K562 (cell line): ENCODE measurements at regions not wholly inside any gene's neighbourhood (a gene's known extent, or its start where the extent isn't known, plus 50 kb on each side); places are given as distances from the start of the nearest gene placed in this dataset.

ENCODE experiments used
- ATAC-seq: fragments of 200-7000 bp; cut with Tn5 transposase; 3 replicates; pipeline ENCODE4 v1.9.1; 2020; ENCODE audit warnings: moderate library complexity
- BruUV-seq: library from RNA; stranded (reverse); fragments of 400-500 nt; replicated peaks from 2 replicates; lab custom pipeline; 2021; lab: Mats Ljungman, UMichigan
- CTCF ChIA-PET: fragments of 300-600 bp; formaldehyde crosslinking; extraction: SDS; loops from one replicate; lab custom pipeline; 2021; ENCODE audit warnings: low intra/inter-chr PET ratio; lab: Yijun Ruan, JAX
- POLR2A ChIA-PET: fragments of 300-600, 350-650 bp; sonication (Branson Sonifier 250); formaldehyde crosslinking; extraction: SDS; loops from one replicate; lab custom pipeline; 2021; ENCODE audit warnings: antibody characterized with exemption, inconsistent platforms; lab: Yijun Ruan, JAX
- DNase-seq, 4 experiments: peaks; one replicate each; pipeline versions ENCODE4 v3.0.0 to v3.0.0-alpha.2; 2011 to 2018; ENCODE audit warnings: low spot score in 3 of 4, mixed read lengths in 3 of 4; ENCODE audit errors: extremely low read depth in 1 of 4
- FAIRE-seq: peaks from 2 replicates; lab custom pipeline; 2011; peaks lifted over from hg19 to GRCh38; lab: Jason Lieb, UNC
- H2AFZ ChIP-seq: 2 replicates; pipeline ENCODE4 v1.6.0; 2011; ENCODE audit warnings: low read depth, low read length, control low read depth, inconsistent platforms
- H3K27ac ChIP-seq: fragments of 200-600 bp; 3 replicates; pipeline ENCODE4 v1.8.0; 2011; ENCODE audit warnings: low read depth, mild to moderate bottlenecking, control low read depth, inconsistent platforms, low read length, moderate library complexity, mixed read lengths; ENCODE audit errors: extremely low read depth
- H3K27me3 ChIP-seq, 2 experiments: fragments of 300-600 bp in 1 of 2; 2 replicates in 1 of 2; 3 replicates in 1 of 2; pipeline versions ENCODE4 v1.6.0 to v1.8.0; 2011; ENCODE audit warnings: inconsistent platforms in 2 of 2, low read length in 2 of 2, mild to moderate bottlenecking in 1 of 2, mixed read lengths in 1 of 2, moderate library complexity in 1 of 2; ENCODE audit not compliant: control insufficient read depth in 2 of 2, insufficient read depth in 2 of 2
- H3K36me3 ChIP-seq: fragments of 300-600 bp; 3 replicates; pipeline ENCODE4 v1.8.0; 2011; ENCODE audit warnings: mild to moderate bottlenecking, low read length, inconsistent platforms; ENCODE audit not compliant: control insufficient read depth, insufficient read depth
- H3K4me1 ChIP-seq, 2 experiments: fragments of 200-600 bp in 1 of 2; replicated peaks in 1 of 2; 2 replicates in 1 of 2; 3 replicates in 1 of 2; pipeline versions ENCODE4 v1.5.1 to v1.8.0; 2011; ENCODE audit warnings: inconsistent platforms in 2 of 2, low read length in 2 of 2, mild to moderate bottlenecking in 1 of 2, mixed read lengths in 1 of 2, moderate library complexity in 1 of 2; ENCODE audit not compliant: control insufficient read depth in 2 of 2, insufficient read depth in 2 of 2
- H3K4me2 ChIP-seq: 2 replicates; pipeline ENCODE4 v1.6.1; 2011; ENCODE audit warnings: low read length, control low read depth, inconsistent platforms, mixed read lengths; ENCODE audit not compliant: insufficient read depth
- H3K4me3 ChIP-seq: fragments of 200-600 bp; sonication (generic), shearing (Covaris generic); 2 replicates; pipeline ENCODE4 v1.5.1; 2016; ENCODE audit warnings: control low read depth, inconsistent platforms
- H3K79me2 ChIP-seq: fragments of 200-600 bp; 3 replicates; pipeline ENCODE4 v1.8.0; 2011; ENCODE audit warnings: low read length, inconsistent platforms; ENCODE audit not compliant: control insufficient read depth, insufficient read depth
- H3K9ac ChIP-seq, 2 experiments: 2 replicates each; pipeline versions ENCODE4 v1.6.0 to v1.6.1; 2011; ENCODE audit warnings: low read depth in 2 of 2, low read length in 2 of 2, control low read depth in 1 of 2, inconsistent platforms in 1 of 2, mild to moderate bottlenecking in 1 of 2, mixed read lengths in 1 of 2; ENCODE audit not compliant: insufficient read depth in 1 of 2
- H3K9me1 ChIP-seq: one replicate; pipeline ENCODE4 v1.6.0; 2011; ENCODE audit warnings: inconsistent platforms, mild to moderate bottlenecking, low read length, moderate library complexity; ENCODE audit not compliant: control insufficient read depth, insufficient read depth
- H3K9me3 ChIP-seq: replicated peaks from 2 replicates; pipeline ENCODE4 v1.5.1; 2011; ENCODE audit warnings: low read depth, low read length, inconsistent platforms; ENCODE audit not compliant: control insufficient read depth, insufficient read depth
- H4K20me1 ChIP-seq: replicated peaks from 2 replicates; pipeline ENCODE4 v1.6.1; 2011; ENCODE audit warnings: low read length, inconsistent platforms, mixed read lengths; ENCODE audit not compliant: control insufficient read depth, insufficient read depth
- CSDE1 ChIP-seq, 2 experiments: fragments of 450-650 bp; IDR thresholded peaks; 2 replicates each; pipeline ENCODE4 v1.6.1; 2016; ENCODE audit warnings: mild to moderate bottlenecking in 1 of 2
- CXXC5 ChIP-seq: fragments of 250-450 bp; sonication (Bioruptor Pico); IDR thresholded peaks from 2 replicates; pipeline ENCODE4 v1.8.0; 2022; ENCODE audit warnings: inconsistent platforms, mild to moderate bottlenecking, moderate library complexity
- DDX20 ChIP-seq: fragments of 450-650 bp; IDR thresholded peaks from 2 replicates; pipeline ENCODE4 v1.6.1; 2016; ENCODE audit warnings: missing genetic modification characterization, low read depth, mild to moderate bottlenecking, missing compliant biosample characterization, moderate library complexity
- DMBX1 ChIP-seq: fragments of 250-450 bp; sonication (Bioruptor Pico); IDR thresholded peaks from 2 replicates; pipeline ENCODE4 v1.8.0; 2022; ENCODE audit warnings: inconsistent platforms, mild to moderate bottlenecking, moderate library complexity, borderline replicate concordance
- FOXO4 ChIP-seq: fragments of 450-650 bp; formaldehyde crosslinking; IDR thresholded peaks from 2 replicates; pipeline ENCODE4 v1.4.0; 2020; ENCODE audit warnings: mild to moderate bottlenecking, moderate library complexity
- GATAD2A ChIP-seq: fragments of 450-650 bp; IDR thresholded peaks from 2 replicates; pipeline ENCODE4 v1.6.1; 2017
- HIVEP1 ChIP-seq: fragments of 250-450 bp; sonication (Bioruptor Pico); IDR thresholded peaks from 2 replicates; pipeline ENCODE4 v1.4.0; 2020; ENCODE audit warnings: mild to moderate bottlenecking
- NFE2L1 ChIP-seq: fragments of 450-650 bp; IDR thresholded peaks from 2 replicates; pipeline ENCODE4 v1.6.1; 2016; ENCODE audit warnings: missing genetic modification characterization, low read depth, mild to moderate bottlenecking, missing compliant biosample characterization, moderate library complexity, borderline replicate concordance
- PTTG1 ChIP-seq: fragments of 450-650 bp; IDR thresholded peaks from 2 replicates; pipeline ENCODE4 v1.6.1; 2016; ENCODE audit warnings: low read depth, mild to moderate bottlenecking, missing genetic modification characterization, missing compliant biosample characterization
- PURB ChIP-seq: sonication (generic); formaldehyde crosslinking; IDR thresholded peaks from 2 replicates; pipeline ENCODE4 v1.9.0; 2021; ENCODE audit warnings: low read depth, mild to moderate bottlenecking, missing genetic modification reagents
- SMAD4 ChIP-seq: fragments of 250-450 bp; sonication (Bioruptor Pico); conservative IDR thresholded peaks from 2 replicates; pipeline ENCODE4 v1.8.0; 2021; ENCODE audit warnings: inconsistent platforms, mild to moderate bottlenecking, moderate library complexity
- TCFL5 ChIP-seq: fragments of 250-450 bp; sonication (Bioruptor Pico); conservative IDR thresholded peaks from 2 replicates; pipeline ENCODE4 v1.6.1; 2021; ENCODE audit warnings: mild to moderate bottlenecking, moderate library complexity, matching md5 sums
- TEAD1 ChIP-seq, 2 experiments: fragments of 450-650 bp in 1 of 2; sonication (generic) in 1 of 2; formaldehyde crosslinking; IDR thresholded peaks; 2 replicates each; pipeline versions ENCODE4 v1.4.0 to v1.8.0; 2020 to 2022; ENCODE audit warnings: mild to moderate bottlenecking in 2 of 2, missing genetic modification reagents in 1 of 2
- TFAM ChIP-seq: fragments of 250-450 bp; sonication (Bioruptor Pico); conservative IDR thresholded peaks from 2 replicates; pipeline ENCODE4 v1.5.0; 2021; ENCODE audit warnings: mild to moderate bottlenecking, moderate library complexity
- YBX1 ChIP-seq: fragments of 450-650 bp; IDR thresholded peaks from 2 replicates; pipeline ENCODE4 v1.7.1; 2016; ENCODE audit warnings: mild to moderate bottlenecking
- ZNF23 ChIP-seq: fragments of 250-450 bp; sonication (Bioruptor Pico); IDR thresholded peaks from 2 replicates; pipeline ENCODE4 v1.4.0; 2020; ENCODE audit warnings: mild to moderate bottlenecking
- ZNF274 ChIP-seq: IDR thresholded peaks from 2 replicates; pipeline ENCODE4 v1.6.1; 2011; ENCODE audit warnings: low read depth, mild to moderate bottlenecking, low read length, moderate library complexity, borderline replicate concordance
- ZNF444 ChIP-seq: fragments of 250-450 bp; sonication (Bioruptor Pico); IDR thresholded peaks from 2 replicates; pipeline ENCODE4 v1.4.0; 2020; ENCODE audit warnings: mild to moderate bottlenecking, moderate library complexity
- ZNF449 ChIP-seq: fragments of 250-450 bp; sonication (Bioruptor Pico); IDR thresholded peaks from 2 replicates; pipeline ENCODE4 v1.8.0; 2022; ENCODE audit warnings: moderate library complexity, mild to moderate bottlenecking, inconsistent platforms
- ZNF696 ChIP-seq: fragments of 250-450 bp; sonication (Bioruptor Pico); conservative IDR thresholded peaks from 2 replicates; pipeline ENCODE4 v1.4.0; 2020; ENCODE audit warnings: mild to moderate bottlenecking, moderate library complexity
- WGBS: fragments of 100-300 bp; shearing (Covaris generic); methylation state at CpG from one replicate; pipeline ENCODE4 v1.1.6; 2016; ENCODE audit warnings: low coverage, mixed read lengths; ENCODE audit not compliant: insufficient coverage; ENCODE audit errors: missing lambda C conversion rate; 5-methylcytosine and 5-hydroxymethylcytosine counted together
- in situ Hi-C: fragments of 300-500 bp; cut with MboI; formaldehyde crosslinking; loops from 4 replicates; pipeline ENCODE4 v1.15.0; 2018; ENCODE audit warnings: inconsistent platforms, mixed read lengths
- intact Hi-C: fragments of 100-400 bp; cut with micrococcal nuclease; formaldehyde crosslinking; loops from 2 replicates; pipeline ENCODE4 v1.14.2; 2022
- TF ChIP-seq, protein P1 (sequence below): fragments of 450-650 bp; formaldehyde crosslinking; IDR thresholded peaks from 2 replicates; pipeline ENCODE4 v1.4.0; 2020; ENCODE audit warnings: mild to moderate bottlenecking, moderate library complexity

- CTCF ChIA-PET, result no interaction called here
- intact Hi-C loops, result no loop called here
- H4K20me1 ChIP-seq, result no peaks in the 10 kb centered on the region
- H3K4me3 ChIP-seq, result no peak overlapping the region
- H3K36me3 ChIP-seq, result peaks cover 7% of the 10 kb centered on the region; the same call in 1 of the 3 replicates
- DNase-seq (no peak), FAIRE-seq (no peak), ATAC-seq (no peak)
- 11% methylated on average over 1 of the region's 1 CpG for WGBS
- H3K27ac ChIP-seq, result no peak overlapping the region
- no peaks in the 10 kb centered on the region for H3K79me2 ChIP-seq
- H3K9me1 ChIP-seq, result no peaks in the 10 kb centered on the region
- H2AFZ ChIP-seq, result no peak overlapping the region
- H3K9ac ChIP-seq, result no peak overlapping the region
- no peaks in the 10 kb centered on the region for H3K27me3 ChIP-seq
- in situ Hi-C loops, result no loop called here
- BruUV-seq, result no TSS peak
- H3K9me3 ChIP-seq, result no peaks in the 10 kb centered on the region; the same call in 1 of the 2 replicates
- H3K4me2 ChIP-seq, result no peak overlapping the region
- POLR2A ChIA-PET, result interaction anchor here (2.1 kb wide), 1 partner anchor 18 kb away, joined by 5 read pairs; no protein-coding TSS in a partner anchor
- H3K4me1 ChIP-seq, result peaks cover 0 to 8% of the 10 kb centered on the region in 2 experiments; a peak in 3 of 5 replicates
- TF ChIP-seq ZNF23, result no peak
- no peak for TF ChIP-seq YBX1
- TF ChIP-seq, protein P1, sequence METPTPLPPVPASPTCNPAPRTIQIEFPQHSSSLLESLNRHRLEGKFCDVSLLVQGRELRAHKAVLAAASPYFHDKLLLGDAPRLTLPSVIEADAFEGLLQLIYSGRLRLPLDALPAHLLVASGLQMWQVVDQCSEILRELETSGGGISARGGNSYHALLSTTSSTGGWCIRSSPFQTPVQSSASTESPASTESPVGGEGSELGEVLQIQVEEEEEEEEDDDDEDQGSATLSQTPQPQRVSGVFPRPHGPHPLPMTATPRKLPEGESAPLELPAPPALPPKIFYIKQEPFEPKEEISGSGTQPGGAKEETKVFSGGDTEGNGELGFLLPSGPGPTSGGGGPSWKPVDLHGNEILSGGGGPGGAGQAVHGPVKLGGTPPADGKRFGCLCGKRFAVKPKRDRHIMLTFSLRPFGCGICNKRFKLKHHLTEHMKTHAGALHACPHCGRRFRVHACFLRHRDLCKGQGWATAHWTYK (CRISPR knock-in tag), result 0 out of 2 replicates have a peak, but pooled peaks have one; percentile 45
- peak; percentile 71 for TF ChIP-seq ZNF449 (CRISPR knock-in tag)
- no peak for TF ChIP-seq CSDE1 (IDR thresholded peaks at IDR 0.05)
- peak; percentile 44 for TF ChIP-seq CXXC5 (CRISPR knock-in tag)
- TF ChIP-seq TCFL5 (CRISPR knock-in tag), result peak; percentile 85
- no peak for TF ChIP-seq PURB (CRISPR knock-in tag)
- TF ChIP-seq ZNF274, result no peak
- TF ChIP-seq DMBX1 (CRISPR knock-in tag), result peak; percentile 86
- TF ChIP-seq ZNF696 (CRISPR knock-in tag), result no peak
- peak in 1 of 2 experiments; percentile 92; a peak in 2 of 4 replicates for TF ChIP-seq TEAD1 (CRISPR knock-in tag; IDR thresholded peaks at IDR 0.05)
- TF ChIP-seq GATAD2A, result no peak
- TF ChIP-seq HIVEP1, result peak; percentile 68; the same call in 1 of the 2 replicates
- TF ChIP-seq DDX20 (tag), result peak; percentile 86
- no peak for TF ChIP-seq TFAM (CRISPR knock-in tag)
- TF ChIP-seq FOXO4, result no peak
- TF ChIP-seq SMAD4 (CRISPR knock-in tag), result peak; percentile 72
- TF ChIP-seq NFE2L1 (tag), result 0 out of 2 replicates have a peak, but pooled peaks have one; percentile 10
- TF ChIP-seq ZNF444 (CRISPR knock-in tag), result no peak
- peak; percentile 87 for TF ChIP-seq PTTG1 (tag)
Observed at GRCh38 chr7:8322667-8323066, 60.7 kb upstream of the ICA1 start.
